Thyroid gland (tissue), 4 donors: ENCODE measurements at regions not wholly inside any gene's neighbourhood (a gene's known extent, or its start where the extent isn't known, plus 50 kb on each side); places are given as distances from the start of the nearest gene placed in this dataset.

Experiments used
- CTCF ChIP-seq, 6 experiments: fragments of 200-600 bp in 3 of 6; fragments of 450-650 bp in 3 of 6; sonication (generic) in 3 of 6; IDR thresholded peaks; one replicate each; pipeline ENCODE4 v1.5.1; 2016 to 2019; ENCODE audit warnings: antibody characterized with exemption in 6 of 6, mild to moderate bottlenecking in 2 of 6, inconsistent platforms in 1 of 6, moderate library complexity in 1 of 6
- POLR2A ChIP-seq, 2 donors: fragments of 450-650 bp; IDR thresholded peaks; one replicate each; pipeline ENCODE4 v1.6.1; 2017; ENCODE audit warnings: antibody characterized with exemption in 2 of 2, mild to moderate bottlenecking in 2 of 2, moderate library complexity in 1 of 2

DNA sequence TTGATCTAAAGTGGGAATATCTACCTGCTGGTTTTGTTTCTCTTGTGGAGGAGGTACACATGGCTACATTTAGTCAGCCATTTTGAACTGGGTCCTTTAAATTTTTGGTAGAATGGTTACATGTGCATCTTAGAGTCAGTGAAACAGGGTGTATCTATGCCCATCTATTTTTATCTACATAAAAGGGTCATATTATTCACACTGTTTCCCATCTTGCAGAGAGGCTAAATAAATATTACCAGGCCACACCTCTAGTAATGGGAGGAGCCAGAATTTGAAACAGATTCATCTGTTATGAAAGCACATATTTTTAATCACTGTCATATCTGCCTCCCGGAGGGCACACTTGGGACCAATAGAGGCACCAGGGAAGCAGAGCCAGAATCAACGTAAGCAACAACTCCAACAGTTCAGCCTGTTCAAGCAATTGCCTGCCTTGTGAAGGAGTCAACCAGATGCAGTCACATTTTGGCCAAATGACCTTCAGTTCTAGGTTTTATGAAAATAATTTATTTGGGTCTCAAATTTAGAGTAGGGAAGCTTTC is 376.8 kb downstream of the TSN start:
- TF ChIP-seq CTCF (IDR thresholded peaks at IDR 0.05), result no peak
- no peak for TF ChIP-seq POLR2A (IDR thresholded peaks at IDR 0.05)
